Endothelial cell of umbilical vein (primary cell): ENCODE measurements at regions not wholly inside any gene's neighbourhood (a gene's known extent, or its start where the extent isn't known, plus 50 kb on each side); places are given as distances from the start of the nearest gene placed in this dataset.

ENCODE experiments used
- BruUV-seq: library from RNA; stranded (reverse); fragments of 400-500 nt; replicated peaks from 2 replicates; lab custom pipeline; 2021; lab: Mats Ljungman, UMichigan
- CTCF ChIA-PET: fragments of 300-600, 350-600 bp; sonication (Branson Sonifier 250); formaldehyde crosslinking; loops from one replicate; lab custom pipeline; 2021; ENCODE audit warnings: antibody characterized with exemption, inconsistent platforms; lab: Charles Lee
- POLR2A ChIA-PET: fragments of 300-600, 350-600 bp; sonication (Branson Sonifier 250); formaldehyde crosslinking; loops from one replicate; lab custom pipeline; 2021; ENCODE audit warnings: antibody characterized with exemption, inconsistent platforms; lab: Charles Lee
- DNase-seq: peaks from one replicate; pipeline ENCODE4 v3.0.0-alpha.2; 2011; ENCODE audit warnings: low read depth, low spot score
- FAIRE-seq: peaks from 2 replicates; lab custom pipeline; 2011; peaks lifted over from hg19 to GRCh38; lab: Jason Lieb, UNC
- H2AFZ ChIP-seq: 2 replicates; pipeline ENCODE4 v1.6.0; 2012; ENCODE audit warnings: low read depth, low read length, control low read depth, inconsistent platforms
- H3K27ac ChIP-seq: 2 replicates; pipeline ENCODE4 v1.5.1; 2011; ENCODE audit warnings: low read depth, mild to moderate bottlenecking, control low read depth, low read length, moderate library complexity; ENCODE audit not compliant: insufficient read depth
- H3K27me3 ChIP-seq, 2 experiments: 2 replicates each; pipeline versions ENCODE4 v1.6.0 to v1.6.1; 2011; ENCODE audit warnings: low read length in 2 of 2, mixed read lengths in 1 of 2; ENCODE audit not compliant: control insufficient read depth in 2 of 2, insufficient read depth in 2 of 2
- H3K36me3 ChIP-seq, 2 experiments: 2 replicates in 1 of 2; 3 replicates in 1 of 2; pipeline ENCODE4 v1.5.1; 2011; ENCODE audit warnings: low read length in 2 of 2, mild to moderate bottlenecking in 1 of 2, moderate library complexity in 1 of 2; ENCODE audit not compliant: control insufficient read depth in 2 of 2, insufficient read depth in 2 of 2; ENCODE audit errors: extremely low read depth in 1 of 2
- H3K4me1 ChIP-seq: 3 replicates; pipeline ENCODE4 v1.5.1; 2011; ENCODE audit warnings: mild to moderate bottlenecking, low read length; ENCODE audit not compliant: control insufficient read depth, insufficient read depth; ENCODE audit errors: extremely low read depth
- H3K4me2 ChIP-seq: 2 replicates; pipeline ENCODE4 v1.6.1; 2011; ENCODE audit warnings: low read length, control low read depth, mixed read lengths; ENCODE audit not compliant: insufficient read depth
- H3K4me3 ChIP-seq, 3 experiments: fragments of 200-600 bp in 1 of 3; sonication (generic), shearing (Covaris generic) in 1 of 3; replicated peaks in 1 of 3; 2 replicates each; pipeline ENCODE4 v1.5.1; 2011 to 2016; ENCODE audit warnings: control low read depth in 3 of 3, low read length in 3 of 3, mild to moderate bottlenecking in 2 of 3, inconsistent platforms in 1 of 3, low read depth in 1 of 3, moderate library complexity in 1 of 3; ENCODE audit not compliant: insufficient read depth in 1 of 3
- H3K79me2 ChIP-seq: 2 replicates; pipeline ENCODE4 v1.6.0; 2012; ENCODE audit warnings: low read length, inconsistent platforms; ENCODE audit not compliant: control insufficient read depth, insufficient read depth
- H3K9ac ChIP-seq: replicated peaks from 2 replicates; pipeline ENCODE3; 2011; ENCODE audit warnings: low read length, control low read depth; ENCODE audit not compliant: insufficient read depth; ENCODE audit errors: extremely low read depth
- H3K9me1 ChIP-seq: replicated peaks from 3 replicates; pipeline ENCODE4 v1.6.0; 2011; ENCODE audit warnings: mild to moderate bottlenecking, low read length; ENCODE audit not compliant: control insufficient read depth, insufficient read depth; ENCODE audit errors: extremely low read depth
- H3K9me3 ChIP-seq: replicated peaks from 2 replicates; pipeline ENCODE4 v1.5.1; 2012; ENCODE audit warnings: low read length, inconsistent platforms; ENCODE audit not compliant: control insufficient read depth, insufficient read depth
- H4K20me1 ChIP-seq: replicated peaks from 2 replicates; pipeline ENCODE3; 2011; ENCODE audit warnings: mild to moderate bottlenecking, low read length; ENCODE audit not compliant: control insufficient read depth, insufficient read depth; ENCODE audit errors: extremely low read depth
- CTCF ChIP-seq, 2 donors: IDR thresholded peaks; 1 replicate in 1 of 2; 2 replicates in 1 of 2; pipeline ENCODE4 v1.5.1; 2011; ENCODE audit warnings: low read length in 2 of 2, mild to moderate bottlenecking in 2 of 2, moderate library complexity in 2 of 2, control low read depth in 1 of 2, inconsistent platforms in 1 of 2, low read depth in 1 of 2; ENCODE audit not compliant: insufficient read depth in 1 of 2; ENCODE audit errors: extremely low read depth in 1 of 2
- EZH2 ChIP-seq: IDR thresholded peaks from 2 replicates; pipeline ENCODE4 v1.6.1; 2012; ENCODE audit warnings: borderline replicate concordance, low read depth, mild to moderate bottlenecking, moderate library complexity, low read length, inconsistent platforms; ENCODE audit not compliant: severe bottlenecking
- FOS ChIP-seq: IDR thresholded peaks from 2 replicates; pipeline ENCODE4 v1.6.1; 2011; ENCODE audit warnings: mild to moderate bottlenecking, low read length, moderate library complexity, borderline replicate concordance; ENCODE audit not compliant: insufficient read depth
- GATA2 ChIP-seq: IDR thresholded peaks from 2 replicates; pipeline ENCODE4 v1.7.0; 2011; ENCODE audit warnings: low read depth, mild to moderate bottlenecking, moderate library complexity, mixed read lengths, low read length; ENCODE audit not compliant: insufficient read length, insufficient read depth
- JUN ChIP-seq: IDR thresholded peaks from 2 replicates; pipeline ENCODE4 v1.6.1; 2011; ENCODE audit warnings: borderline replicate concordance, low read depth; ENCODE audit not compliant: insufficient read length, insufficient read depth
- MYC ChIP-seq: IDR thresholded peaks from one replicate; pipeline ENCODE4 v1.6.1; 2011; ENCODE audit warnings: mild to moderate bottlenecking, low read depth, low read length
- POLR2A ChIP-seq: IDR thresholded peaks from 2 replicates; pipeline ENCODE4 v1.6.1; 2012; ENCODE audit warnings: low read depth, mild to moderate bottlenecking, control low read depth, low read length
- dilution Hi-C: fragments of 300-500 bp; cut with MboI; formaldehyde crosslinking; loops from one replicate; pipeline ENCODE4 v1.15.0; 2019; ENCODE audit warnings: low sequenced_read_pairs; ENCODE audit not compliant: extremely low pct_ligation_motif_present
- intact Hi-C: fragments of 100-400 bp; cut with micrococcal nuclease; formaldehyde crosslinking; loops from one replicate; pipeline ENCODE4 v1.10.0; 2022

GRCh38 chr10:78429984-78430383 is 396.3 kb downstream of the RPS24 start:
- no peak for DNase-seq
- Histone ChIP-seq H3K9ac (no peak overlapping the region), H3K27ac (no peak overlapping the region), H3K9me1 (no peaks in the 10 kb centered on the region), H3K79me2 (no peaks in the 10 kb centered on the region), H3K4me3 (no peak overlapping the region), H3K9me3 (no peaks in the 10 kb centered on the region), H3K36me3 (no peaks in the 10 kb centered on the region), H3K4me2 (no peak overlapping the region), H4K20me1 (no peaks in the 10 kb centered on the region), H3K4me1 (peaks cover 3% of the 10 kb centered on the region), H2AFZ (no peak overlapping the region), H3K27me3 (peaks cover 26 to 34% of the 10 kb centered on the region in 2 experiments)
- intact Hi-C loops (no loop called here), dilution Hi-C loops (no loop called here)
- ChIA-PET CTCF (interaction anchor here (1.0 to 1.5 kb wide), 3 partner anchors 11 to 220 kb away, joined by 3 to 4 read pairs (median 3); no protein-coding TSS in a partner anchor), POLR2A (no interaction called here)
- BruUV-seq = no TSS peak
- no peak for FAIRE-seq
- TF ChIP-seq CTCF (IDR thresholded peaks at IDR 0.05; ENCODE audit: extremely low read depth in 1 of 2, insufficient read depth in 1 of 2, low read depth in 1 of 2, low read length in 2 of 2) = no peak
- no peak for TF ChIP-seq JUN
- TF ChIP-seq POLR2A = no peak
- no peak for TF ChIP-seq MYC
- no peak for TF ChIP-seq EZH2
- TF ChIP-seq GATA2 = no peak
- no peak for TF ChIP-seq FOS
